Brain microvascular endothelial cell (primary cell): ENCODE measurements at regions not wholly inside any gene's neighbourhood (a gene's known extent, or its start where the extent isn't known, plus 50 kb on each side); places are given as distances from the start of the nearest gene placed in this dataset.

Source experiments
- DNase-seq: peaks from one replicate; pipeline ENCODE4 v3.0.0-alpha.2; 2020
- H3K27ac ChIP-seq: fragments of 250-450 bp; sonication (Bioruptor Pico); 2 replicates; pipeline ENCODE4 v1.5.1; 2020; ENCODE audit warnings: mild to moderate bottlenecking, moderate library complexity
- H3K27me3 ChIP-seq: fragments of 250-450 bp; sonication (Bioruptor Pico); replicated peaks from 2 replicates; pipeline ENCODE4 v1.5.1; 2020; ENCODE audit warnings: mild to moderate bottlenecking
- H3K36me3 ChIP-seq: fragments of 250-450 bp; sonication (Bioruptor Pico); replicated peaks from 2 replicates; pipeline ENCODE4 v1.5.1; 2020; ENCODE audit warnings: mild to moderate bottlenecking
- H3K4me3 ChIP-seq: 2 replicates; pipeline ENCODE4 v1.5.1; 2011; ENCODE audit warnings: low read depth, mild to moderate bottlenecking, control low read depth, low read length, moderate library complexity
- CTCF ChIP-seq: IDR thresholded peaks from 2 replicates; pipeline ENCODE4 v1.5.1; 2011; ENCODE audit warnings: low read depth, mild to moderate bottlenecking, moderate library complexity, low read length, control low read depth, inconsistent platforms; ENCODE audit errors: missing control alignments
- in situ Hi-C: cut with HindIII; loops from 2 replicates; pipeline ENCODE4 v1.10.0; 2017; ENCODE audit warnings: low sequenced_read_pairs, low pct_ligation_motif_present

GRCh38 chr13:108115738-108116137 lies 99.6 kb downstream of the LIG4 start:
- no peak for DNase-seq
- Histone ChIP-seq H3K27ac (no peak overlapping the region), H3K27me3 (no peaks in the 10 kb centered on the region), H3K4me3 (no peak overlapping the region), H3K36me3 (no peaks in the 10 kb centered on the region)
- in situ Hi-C loops = no loop called here
- no peak for TF ChIP-seq CTCF

GRCh38 chr13:108113407-108113806 lies 101.9 kb downstream of the LIG4 start:
- no peaks in the 10 kb centered on the region for H3K27me3 ChIP-seq
- H3K36me3 ChIP-seq = no peaks in the 10 kb centered on the region
- no peak overlapping the region for H3K27ac ChIP-seq
- no peak for DNase-seq
- no peak overlapping the region for H3K4me3 ChIP-seq
- TF ChIP-seq CTCF = no peak
- in situ Hi-C loops = no loop called here

- TF ChIP-seq CTCF = no peak
- DNase-seq = no peak
- Histone ChIP-seq H3K4me3 (no peak overlapping the region), H3K27ac (no peak overlapping the region), H3K27me3 (no peaks in the 10 kb centered on the region), H3K36me3 (no peaks in the 10 kb centered on the region)
- in situ Hi-C loops = no loop called here
Measured at GRCh38 chr13:108104736-108105135, 110.6 kb downstream of the LIG4 start.

- Histone ChIP-seq H3K27me3 (no peaks in the 10 kb centered on the region), H3K4me3 (no peak overlapping the region), H3K36me3 (no peaks in the 10 kb centered on the region), H3K27ac (no peak overlapping the region)
- no peak for TF ChIP-seq CTCF
- in situ Hi-C loops = no loop called here
- DNase-seq = no peak
Measured at GRCh38 chr13:108102771-108103170, 112.6 kb downstream of the LIG4 start.

- no peak overlapping the region for H3K4me3 ChIP-seq
- in situ Hi-C loops = no loop called here
- TF ChIP-seq CTCF = no peak
Measured at GRCh38 chr13:108096301-108096915, 118.9 kb downstream of the LIG4 start.

GRCh38 chr13:108095036-108095435 lies 120.3 kb downstream of the LIG4 start:
- no peaks in the 10 kb centered on the region for H3K27me3 ChIP-seq
- no peak for DNase-seq
- no peak overlapping the region for H3K27ac ChIP-seq
- in situ Hi-C loops = no loop called here
- no peak overlapping the region for H3K4me3 ChIP-seq
- no peaks in the 10 kb centered on the region for H3K36me3 ChIP-seq
- no peak for TF ChIP-seq CTCF

More at GRCh38 chr13:108096301-108096915, 118.9 kb downstream of the LIG4 start:
- H3K27me3 ChIP-seq = no peaks in the 10 kb centered on the region
- no peak overlapping the region for H3K27ac ChIP-seq
- no peak for DNase-seq
- H3K36me3 ChIP-seq = no peaks in the 10 kb centered on the region
